Ovary (tissue), 7 donors: ENCODE measurements at regions not wholly inside any gene's neighbourhood (a gene's known extent, or its start where the extent isn't known, plus 50 kb on each side); places are given as distances from the start of the nearest gene placed in this dataset.

Source experiments
- DNase-seq, 5 donors: peaks; one replicate each; pipeline ENCODE4 v3.0.0-alpha.2; 2019 to 2020
- H3K27ac ChIP-seq, 2 donors: fragments of 200-600 bp; one replicate each; pipeline versions ENCODE4 v1.5.1 to v1.8.0; 2019 to 2022
- H3K27me3 ChIP-seq: fragments of 200-600 bp; one replicate; pipeline ENCODE4 v1.8.0; 2022
- H3K36me3 ChIP-seq: fragments of 200-600 bp; sonication (generic); one replicate; pipeline ENCODE4 v1.5.1; 2019
- H3K4me1 ChIP-seq: one replicate; pipeline ENCODE4 v1.8.1; 2013; ENCODE audit warnings: mild to moderate bottlenecking, moderate library complexity; ENCODE audit not compliant: insufficient read depth
- H3K4me3 ChIP-seq: fragments of 200-600 bp; sonication (generic); one replicate; pipeline ENCODE4 v1.5.1; 2017
- H3K9me3 ChIP-seq, 2 donors: fragments of 200-600 bp in 1 of 2; sonication (generic) in 1 of 2; one replicate each; pipeline versions ENCODE4 v1.5.1 to v1.8.1; 2013 to 2019; ENCODE audit warnings: mild to moderate bottlenecking in 1 of 2, moderate library complexity in 1 of 2
- CTCF ChIP-seq, 3 donors: fragments of 450-650 bp in 2 of 3; fragments of 200-600 bp in 1 of 3; IDR thresholded peaks; one replicate each; pipeline versions ENCODE4 v1.5.1 to v1.8.0; 2016 to 2022; ENCODE audit warnings: antibody characterized with exemption in 3 of 3, mild to moderate bottlenecking in 1 of 3
- EP300 ChIP-seq: sonication (generic); formaldehyde crosslinking; IDR thresholded peaks from one replicate; pipeline ENCODE4 v1.6.1; 2017; ENCODE audit warnings: antibody characterized with exemption
- POLR2A ChIP-seq: fragments of 450-650 bp; IDR thresholded peaks from one replicate; pipeline ENCODE4 v1.6.1; 2017; ENCODE audit warnings: antibody characterized with exemption, mild to moderate bottlenecking, moderate library complexity
- WGBS, 3 donors: extraction: QIAGEN DNeasy Blood & Tissue Kit in 1 of 3; methylation state at CpG; one replicate each; pipeline versions ENCODE4 v1.1.5 to v1.1.7; 2013 to 2017; 5-methylcytosine and 5-hydroxymethylcytosine counted together
- intact Hi-C, 4 donors: fragments of 100-400 bp; cut with DNase I; formaldehyde crosslinking; loops; one replicate each; pipeline versions ENCODE4 v1.11.0 to v1.15.1; 2022 to 2023
- donor health status: DM: no; HTN: no; CAD: no; lungs with moderate emphysema.
- donor health status: DM: no; HTN: no; CAD: no.
- donor health status: Bipolar disorder and iron deficiency.
- donor health status: DM: no; HTN: no; CAD: no.
- donor health status: DM: yes; HTN: yes; CAD: no.

DNA sequence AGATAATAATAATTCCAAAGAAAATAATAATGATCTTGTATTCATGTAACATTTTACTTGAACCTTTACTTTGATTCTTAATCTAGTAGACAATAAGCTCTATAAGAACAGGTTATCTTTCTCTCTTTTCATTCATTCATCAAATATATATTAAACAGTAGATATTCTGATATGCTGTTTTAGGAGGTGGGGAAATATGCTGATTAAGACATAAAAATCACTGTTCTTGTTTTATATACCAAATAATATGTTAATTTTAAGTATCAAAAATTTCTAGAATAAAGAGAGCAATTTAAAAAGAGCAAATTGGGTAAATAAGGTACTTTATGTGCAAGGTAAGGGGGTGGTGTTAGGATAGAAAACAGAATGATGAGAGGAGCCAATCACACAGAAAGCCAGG, 401.9 kb downstream of the PDHA2 start:
- TF ChIP-seq POLR2A (no peak), EP300 (no peak), CTCF (IDR thresholded peaks at IDR 0.05) (no peak)
- H3K27ac ChIP-seq = no peak overlapping the region
- no peaks in the 10 kb centered on the region for H3K9me3 ChIP-seq
- H3K4me1 ChIP-seq = no peaks in the 10 kb centered on the region
- H3K36me3 ChIP-seq = no peaks in the 10 kb centered on the region
- intact Hi-C loops = no loop called here
- H3K27me3 ChIP-seq = no peaks in the 10 kb centered on the region
- H3K4me3 ChIP-seq = no peak overlapping the region
- no peak for DNase-seq

- H3K4me3 ChIP-seq = no peak overlapping the region
- TF ChIP-seq CTCF (IDR thresholded peaks at IDR 0.05) = no peak
- H3K4me1 ChIP-seq = no peaks in the 10 kb centered on the region
- no peaks in the 10 kb centered on the region for H3K27me3 ChIP-seq
- H3K9me3 ChIP-seq = no peaks in the 10 kb centered on the region
- H3K27ac ChIP-seq = no peak overlapping the region
- DNase-seq = no peak
- no peaks in the 10 kb centered on the region for H3K36me3 ChIP-seq
- intact Hi-C loops = no loop called here
These were observed 407.2 kb downstream of the PDHA2 start for GRCh38 chr4:96247096-96247495.

GRCh38 chr4:96248225-96248624, 408.3 kb downstream of the PDHA2 start:
- intact Hi-C loops = no loop called here
- no peak for DNase-seq
- H3K4me3 ChIP-seq = no peak overlapping the region
- no peak for TF ChIP-seq POLR2A
- TF ChIP-seq EP300 = no peak
- TF ChIP-seq CTCF (IDR thresholded peaks at IDR 0.05) = no peak
- no peaks in the 10 kb centered on the region for H3K27me3 ChIP-seq
- no peaks in the 10 kb centered on the region for H3K4me1 ChIP-seq
- H3K9me3 ChIP-seq = no peaks in the 10 kb centered on the region
- H3K36me3 ChIP-seq = no peaks in the 10 kb centered on the region
- no peak overlapping the region for H3K27ac ChIP-seq
- 35 to 45% (median 45%) methylated on average over 3 of the region's 3 CpGs for WGBS, 3 donors

DNA sequence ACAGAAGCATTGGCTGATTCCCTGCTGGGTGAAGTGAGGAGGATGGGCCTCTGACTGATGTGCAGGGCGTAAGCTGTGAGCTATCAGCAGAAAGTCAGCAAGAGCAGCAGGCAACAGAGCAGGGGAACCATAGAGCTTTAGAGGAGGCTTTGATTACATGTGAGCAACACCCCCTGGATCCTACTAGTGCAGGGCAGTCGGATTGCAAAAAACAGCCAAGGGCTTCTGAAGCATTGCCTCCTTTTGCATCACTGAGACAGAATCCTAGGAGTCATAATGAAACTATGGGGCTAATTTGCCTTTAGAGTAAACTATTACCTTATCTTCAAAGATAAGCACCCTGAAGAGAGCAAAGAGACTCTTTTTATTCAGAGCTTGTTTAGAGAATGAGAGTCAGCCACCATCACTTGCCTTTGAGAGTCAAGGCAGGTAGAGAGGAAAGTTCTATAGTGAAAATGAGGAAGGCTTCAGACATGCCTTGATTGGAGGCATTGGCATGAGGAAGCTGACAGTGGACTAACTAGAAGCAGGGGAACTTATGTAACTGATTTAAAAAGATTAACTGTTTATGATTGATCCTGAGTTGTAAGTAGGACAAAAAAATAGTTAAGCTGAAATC, 420.3 kb downstream of the PDHA2 start:
- WGBS, 3 donors = 53 to 64% (median 57%) methylated on average over 2 of the region's 2 CpGs
- no peaks in the 10 kb centered on the region for H3K36me3 ChIP-seq
- no peaks in the 10 kb centered on the region for H3K9me3 ChIP-seq
- TF ChIP-seq EP300 = no peak
- TF ChIP-seq POLR2A = no peak
- TF ChIP-seq CTCF (IDR thresholded peaks at IDR 0.05) = no peak
- no peaks in the 10 kb centered on the region for H3K27me3 ChIP-seq
- no peak for DNase-seq
- intact Hi-C loops = no loop called here
- H3K4me1 ChIP-seq = no peaks in the 10 kb centered on the region
- no peak overlapping the region for H3K4me3 ChIP-seq
- no peak overlapping the region for H3K27ac ChIP-seq

DNA sequence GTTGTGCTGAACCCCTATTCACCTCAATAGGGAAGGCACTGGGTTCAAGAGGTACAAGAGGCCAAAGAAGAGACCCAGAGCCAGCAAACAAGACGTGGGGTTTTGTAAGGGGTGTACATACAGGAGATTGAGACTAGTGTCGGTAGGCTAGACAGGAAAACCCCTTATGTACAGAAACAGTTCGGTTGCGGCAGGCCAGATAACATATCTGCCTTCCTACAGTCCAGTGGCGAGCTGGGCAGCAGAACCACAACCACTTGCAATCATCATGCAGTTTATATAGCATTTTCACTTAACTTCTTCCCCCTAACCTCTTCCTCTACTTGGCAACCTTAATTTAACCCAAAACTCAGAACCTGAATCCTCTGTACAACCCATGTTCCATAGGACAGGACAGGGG, 422.2 kb downstream of the PDHA2 start:
- H3K36me3 ChIP-seq = no peaks in the 10 kb centered on the region

More for the DNA sequence above, 422.2 kb downstream of the PDHA2 start:
- intact Hi-C loops = no loop called here
- Histone ChIP-seq H3K27ac (no peak overlapping the region), H3K4me1 (no peaks in the 10 kb centered on the region), H3K4me3 (no peak overlapping the region), H3K9me3 (no peaks in the 10 kb centered on the region), H3K27me3 (no peaks in the 10 kb centered on the region)
- no peak for TF ChIP-seq EP300
- no peak for TF ChIP-seq POLR2A
- 87 to 89% (median 88%) methylated on average over 5 of the region's 5 CpGs for WGBS, 3 donors
- DNase-seq = no peak
